HCT116 (cell line): ENCODE measurements at regions not wholly inside any gene's neighbourhood (a gene's known extent, or its start where the extent isn't known, plus 50 kb on each side); places are given as distances from the start of the nearest gene placed in this dataset.

Experiments
- ATAC-seq: fragments of 200-7000 bp; cut with Tn5 transposase; 2 replicates; pipeline ENCODE4 v1.9.1; 2020; ENCODE audit warnings: mild to moderate bottlenecking, moderate library complexity
- BruUV-seq: library from RNA; stranded (reverse); fragments of 400-500 nt; replicated peaks from 2 replicates; lab custom pipeline; 2021; lab: Mats Ljungman, UMichigan
- CTCF ChIA-PET: fragments of 300-600 bp; sonication (Branson Sonifier 250); formaldehyde crosslinking; loops from one replicate; lab custom pipeline; 2021; ENCODE audit warnings: antibody characterized with exemption; lab: Charles Lee
- POLR2A ChIA-PET: fragments of 300-600, 350-600 bp; sonication (Branson Sonifier 250); formaldehyde crosslinking; loops from one replicate; lab custom pipeline; 2021; ENCODE audit warnings: antibody characterized with exemption; lab: Charles Lee
- RAD21 ChIA-PET, 2 experiments: fragments of 300-600 bp; sonication (Branson Sonifier 250); formaldehyde crosslinking; loops; one replicate each; lab custom pipeline; 2023; ENCODE audit warnings: low total read pairs in 2 of 2; ENCODE audit not compliant: uncharacterized antibody in 2 of 2, unreplicated experiment in 2 of 2, low non-redundant PET in 1 of 2; lab: Charles Lee
- DNase-seq: peaks from one replicate; pipeline ENCODE4 v3.0.0-alpha.2; 2010; ENCODE audit warnings: low read depth, low spot score
- H2AFZ ChIP-seq: fragments of 200-600 bp; shearing (Covaris generic), sonication (generic); 2 replicates; pipeline ENCODE4 v1.6.1; 2017; ENCODE audit warnings: low read depth, mixed run types, mixed read lengths, antibody characterized with exemption, low read length; ENCODE audit not compliant: poor library complexity, severe bottlenecking
- H3K27ac ChIP-seq: 2 replicates; pipeline ENCODE4 v1.5.1; 2012; ENCODE audit warnings: low read depth, low read length
- H3K27me3 ChIP-seq: fragments of 200-600 bp; sonication (generic); 2 replicates; pipeline ENCODE4 v1.6.1; 2016; ENCODE audit warnings: mixed run types, low read length, mixed read lengths; ENCODE audit not compliant: insufficient read depth
- H3K36me3 ChIP-seq, 2 experiments: fragments of 200-500 bp in 1 of 2; fragments of 200-600 bp in 1 of 2; sonication (Bioruptor generic) in 1 of 2; sonication (generic) in 1 of 2; 2 replicates each; pipeline versions ENCODE4 v1.5.1 to v1.6.1; 2014 to 2016; ENCODE audit warnings: low read length in 2 of 2, inconsistent platforms in 1 of 2, mixed read lengths in 1 of 2, mixed run types in 1 of 2; ENCODE audit not compliant: insufficient read depth in 2 of 2, control insufficient read depth in 1 of 2
- H3K4me1 ChIP-seq, 2 experiments: fragments of 200-600 bp in 1 of 2; sonication (generic) in 1 of 2; 2 replicates each; pipeline versions ENCODE4 v1.5.1 to v1.6.1; 2012 to 2017; ENCODE audit warnings: low read length in 2 of 2, inconsistent platforms in 1 of 2, mild to moderate bottlenecking in 1 of 2, mixed read lengths in 1 of 2, mixed run types in 1 of 2, moderate library complexity in 1 of 2; ENCODE audit not compliant: insufficient read depth in 2 of 2, control insufficient read depth in 1 of 2
- H3K4me2 ChIP-seq: fragments of 200-600 bp; sonication (generic); 2 replicates; pipeline ENCODE4 v1.6.1; 2017; ENCODE audit warnings: mixed run types, low read length, mixed read lengths
- H3K4me3 ChIP-seq, 2 experiments: fragments of 200-600 bp in 1 of 2; sonication (generic) in 1 of 2; replicated peaks in 1 of 2; 2 replicates each; pipeline ENCODE4 v1.5.1; 2011 to 2016; ENCODE audit warnings: low read length in 2 of 2, control low read depth in 1 of 2, low read depth in 1 of 2, mild to moderate bottlenecking in 1 of 2, mixed read lengths in 1 of 2, mixed run types in 1 of 2
- H3K79me2 ChIP-seq: fragments of 200-600 bp; sonication (generic); 2 replicates; pipeline ENCODE4 v1.6.1; 2017; ENCODE audit warnings: mild to moderate bottlenecking, mixed run types, low read length, moderate library complexity, mixed read lengths; ENCODE audit not compliant: insufficient read depth
- H3K9ac ChIP-seq: fragments of 200-600 bp; sonication (generic); 2 replicates; pipeline ENCODE4 v1.6.1; 2016; ENCODE audit warnings: low read length, mixed read lengths
- H3K9me2 ChIP-seq: fragments of 200-600 bp; sonication (generic), shearing (Covaris generic); 2 replicates; pipeline ENCODE4 v1.6.1; 2017; ENCODE audit warnings: mixed run types, mild to moderate bottlenecking, moderate library complexity; ENCODE audit not compliant: insufficient read depth
- H3K9me3 ChIP-seq, 2 experiments: fragments of 200-500 bp in 1 of 2; fragments of 200-600 bp in 1 of 2; sonication (Bioruptor generic) in 1 of 2; sonication (generic) in 1 of 2; 2 replicates each; pipeline ENCODE4 v1.6.1; 2014 to 2017; ENCODE audit warnings: low read length in 2 of 2, mixed read lengths in 2 of 2, inconsistent platforms in 1 of 2, low read depth in 1 of 2, mild to moderate bottlenecking in 1 of 2, mixed run types in 1 of 2, moderate library complexity in 1 of 2; ENCODE audit not compliant: control insufficient read depth in 1 of 2, insufficient read depth in 1 of 2
- H4K20me1 ChIP-seq: fragments of 200-600 bp; sonication (generic), shearing (Covaris generic); 2 replicates; pipeline ENCODE4 v1.6.1; 2017; ENCODE audit warnings: mixed run types, mild to moderate bottlenecking, moderate library complexity; ENCODE audit not compliant: insufficient read depth
- EGR1 ChIP-seq: IDR thresholded peaks from 2 replicates; pipeline ENCODE4 v1.6.1; 2012; ENCODE audit warnings: low read depth
- EZH2 ChIP-seq: fragments of 200-600 bp; sonication (generic); IDR thresholded peaks from 2 replicates; pipeline ENCODE4 v1.6.1; 2017; ENCODE audit warnings: antibody characterized with exemption, mixed run types
- FOSL1 ChIP-seq: IDR thresholded peaks from 2 replicates; pipeline ENCODE4 v1.6.1; 2012; ENCODE audit warnings: low read depth
- POLR2A ChIP-seq: IDR thresholded peaks from 2 replicates; pipeline ENCODE4 v1.7.0; 2011; ENCODE audit warnings: borderline replicate concordance; ENCODE audit not compliant: insufficient read depth, insufficient read length; ENCODE audit errors: extremely low read depth
- POLR2AphosphoS5 ChIP-seq: IDR thresholded peaks from 2 replicates; pipeline ENCODE4 v1.6.1; 2011; ENCODE audit warnings: mild to moderate bottlenecking, low read depth, low read length, moderate library complexity
- RAD21 ChIP-seq: IDR thresholded peaks from 2 replicates; pipeline ENCODE4 v1.6.1; 2012; ENCODE audit warnings: low read depth, mild to moderate bottlenecking
- SIN3A ChIP-seq: IDR thresholded peaks from 2 replicates; pipeline ENCODE4 v1.6.1; 2012; ENCODE audit warnings: low read depth
- ZFX ChIP-seq: fragments of 450-650 bp; IDR thresholded peaks from 2 replicates; pipeline ENCODE4 v1.6.1; 2017
- ZNF274 ChIP-seq: fragments of 200-500 bp; sonication (Bioruptor generic); IDR thresholded peaks from 2 replicates; pipeline ENCODE4 v1.6.1; 2014; ENCODE audit warnings: mild to moderate bottlenecking, low read depth, low read length, inconsistent platforms
- intact Hi-C: fragments of 100-400 bp; cut with micrococcal nuclease; formaldehyde crosslinking; loops from 2 replicates; pipeline ENCODE4 v1.10.0; 2022
- TF ChIP-seq, protein P1 (sequence below): IDR thresholded peaks from 2 replicates; pipeline ENCODE4 v1.6.1; 2012; ENCODE audit warnings: low read depth
- TF ChIP-seq, protein P2 (sequence below): IDR thresholded peaks from 2 replicates; pipeline ENCODE4 v1.6.1; 2011; ENCODE audit warnings: mild to moderate bottlenecking, low read length, moderate library complexity; ENCODE audit not compliant: insufficient replicate concordance; ENCODE audit errors: extremely low read depth
- TF ChIP-seq, protein P3 (sequence below), 3 experiments: fragments of 200-600 bp in 1 of 3; sonication (generic) in 1 of 3; IDR thresholded peaks in 2 of 3; conservative IDR thresholded peaks in 1 of 3; 2 replicates each; pipeline ENCODE4 v1.5.1; 2012 to 2017; ENCODE audit warnings: low read depth in 2 of 3, low read length in 2 of 3, antibody characterized with exemption in 1 of 3, borderline replicate concordance in 1 of 3, control low read depth in 1 of 3, mild to moderate bottlenecking in 1 of 3, mixed read lengths in 1 of 3, mixed run types in 1 of 3, moderate library complexity in 1 of 3; ENCODE audit not compliant: insufficient read depth in 1 of 3

DNA sequence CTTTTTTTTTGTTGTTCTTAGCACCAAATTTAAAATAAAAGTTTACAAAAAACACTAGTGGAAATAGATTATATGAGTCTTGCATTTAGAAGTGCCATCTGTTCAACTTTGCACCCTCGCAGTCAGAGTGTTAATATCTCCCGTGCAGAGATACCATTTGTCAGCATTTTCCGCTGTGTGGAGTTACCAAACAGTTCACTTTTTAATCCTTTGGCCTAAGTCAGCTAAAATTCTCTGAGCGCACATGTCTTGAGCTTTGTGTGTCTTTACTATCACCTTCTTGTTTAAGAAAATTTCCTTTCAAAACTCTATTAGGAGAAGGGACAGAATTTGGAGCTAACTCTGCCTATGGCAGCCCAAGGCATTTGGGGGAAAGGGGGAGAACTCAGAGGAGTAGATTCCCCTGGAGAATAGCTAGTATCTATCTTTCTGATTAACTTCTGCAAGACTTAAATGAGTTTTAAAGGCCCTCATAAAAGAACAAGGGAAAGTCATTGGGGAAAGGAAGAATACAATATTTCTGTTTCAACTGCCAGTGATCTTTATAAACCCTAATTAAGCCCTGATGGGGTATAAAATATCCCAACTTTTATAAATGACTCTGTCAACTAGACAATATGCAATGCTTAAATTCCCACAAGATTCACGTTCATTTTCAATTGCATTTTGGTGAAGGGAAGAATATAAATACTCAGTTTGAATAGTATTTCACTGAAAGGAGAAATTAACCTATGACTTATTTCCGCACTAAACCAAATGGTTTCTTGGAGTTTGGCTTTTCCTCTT is 114.9 kb upstream of the RAB11FIP2 start (continued):
- TF ChIP-seq, protein P1, sequence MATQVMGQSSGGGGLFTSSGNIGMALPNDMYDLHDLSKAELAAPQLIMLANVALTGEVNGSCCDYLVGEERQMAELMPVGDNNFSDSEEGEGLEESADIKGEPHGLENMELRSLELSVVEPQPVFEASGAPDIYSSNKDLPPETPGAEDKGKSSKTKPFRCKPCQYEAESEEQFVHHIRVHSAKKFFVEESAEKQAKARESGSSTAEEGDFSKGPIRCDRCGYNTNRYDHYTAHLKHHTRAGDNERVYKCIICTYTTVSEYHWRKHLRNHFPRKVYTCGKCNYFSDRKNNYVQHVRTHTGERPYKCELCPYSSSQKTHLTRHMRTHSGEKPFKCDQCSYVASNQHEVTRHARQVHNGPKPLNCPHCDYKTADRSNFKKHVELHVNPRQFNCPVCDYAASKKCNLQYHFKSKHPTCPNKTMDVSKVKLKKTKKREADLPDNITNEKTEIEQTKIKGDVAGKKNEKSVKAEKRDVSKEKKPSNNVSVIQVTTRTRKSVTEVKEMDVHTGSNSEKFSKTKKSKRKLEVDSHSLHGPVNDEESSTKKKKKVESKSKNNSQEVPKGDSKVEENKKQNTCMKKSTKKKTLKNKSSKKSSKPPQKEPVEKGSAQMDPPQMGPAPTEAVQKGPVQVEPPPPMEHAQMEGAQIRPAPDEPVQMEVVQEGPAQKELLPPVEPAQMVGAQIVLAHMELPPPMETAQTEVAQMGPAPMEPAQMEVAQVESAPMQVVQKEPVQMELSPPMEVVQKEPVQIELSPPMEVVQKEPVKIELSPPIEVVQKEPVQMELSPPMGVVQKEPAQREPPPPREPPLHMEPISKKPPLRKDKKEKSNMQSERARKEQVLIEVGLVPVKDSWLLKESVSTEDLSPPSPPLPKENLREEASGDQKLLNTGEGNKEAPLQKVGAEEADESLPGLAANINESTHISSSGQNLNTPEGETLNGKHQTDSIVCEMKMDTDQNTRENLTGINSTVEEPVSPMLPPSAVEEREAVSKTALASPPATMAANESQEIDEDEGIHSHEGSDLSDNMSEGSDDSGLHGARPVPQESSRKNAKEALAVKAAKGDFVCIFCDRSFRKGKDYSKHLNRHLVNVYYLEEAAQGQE = no peak

DNA sequence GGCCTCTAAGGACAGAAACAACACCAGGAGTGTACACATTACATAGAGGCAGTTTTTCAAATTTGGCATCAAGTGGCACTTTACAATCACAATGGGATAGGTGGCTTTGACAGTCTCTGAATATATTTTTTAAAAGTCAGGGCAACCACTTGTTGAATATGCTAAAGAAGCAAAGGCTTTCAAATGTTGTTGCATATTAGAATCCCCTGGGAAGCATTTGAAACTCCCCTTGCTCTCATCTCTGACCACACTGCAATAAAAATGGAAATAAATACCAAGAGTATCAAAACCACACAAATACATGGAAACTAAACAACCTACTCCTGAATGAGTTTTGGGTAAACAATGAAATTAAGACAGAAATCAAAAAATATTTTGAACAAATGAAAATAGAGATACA is 106.5 kb upstream of the RAB11FIP2 start:
- Histone ChIP-seq H3K36me3 (no peaks in the 10 kb centered on the region), H3K79me2 (no peaks in the 10 kb centered on the region), H3K9ac (no peak overlapping the region), H3K9me3 (no peaks in the 10 kb centered on the region), H2AFZ (no peak overlapping the region)
- ChIA-PET RAD21 (interaction anchor here in 1 of 2 experiments (0.7 kb wide), 1 partner anchor 389 kb away, joined by 3 read pairs; no protein-coding TSS in a partner anchor), POLR2A (no interaction called here), CTCF (no interaction called here)
- no TSS peak for BruUV-seq
- DNase-seq = no peak
- no peak for ATAC-seq
- intact Hi-C loops = no loop called here
- TF ChIP-seq, protein P1 = no peak
- TF ChIP-seq, protein P2, sequence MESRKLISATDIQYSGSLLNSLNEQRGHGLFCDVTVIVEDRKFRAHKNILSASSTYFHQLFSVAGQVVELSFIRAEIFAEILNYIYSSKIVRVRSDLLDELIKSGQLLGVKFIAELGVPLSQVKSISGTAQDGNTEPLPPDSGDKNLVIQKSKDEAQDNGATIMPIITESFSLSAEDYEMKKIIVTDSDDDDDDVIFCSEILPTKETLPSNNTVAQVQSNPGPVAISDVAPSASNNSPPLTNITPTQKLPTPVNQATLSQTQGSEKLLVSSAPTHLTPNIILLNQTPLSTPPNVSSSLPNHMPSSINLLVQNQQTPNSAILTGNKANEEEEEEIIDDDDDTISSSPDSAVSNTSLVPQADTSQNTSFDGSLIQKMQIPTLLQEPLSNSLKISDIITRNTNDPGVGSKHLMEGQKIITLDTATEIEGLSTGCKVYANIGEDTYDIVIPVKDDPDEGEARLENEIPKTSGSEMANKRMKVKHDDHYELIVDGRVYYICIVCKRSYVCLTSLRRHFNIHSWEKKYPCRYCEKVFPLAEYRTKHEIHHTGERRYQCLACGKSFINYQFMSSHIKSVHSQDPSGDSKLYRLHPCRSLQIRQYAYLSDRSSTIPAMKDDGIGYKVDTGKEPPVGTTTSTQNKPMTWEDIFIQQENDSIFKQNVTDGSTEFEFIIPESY = no peak
- TF ChIP-seq POLR2A (no peak), EZH2 (no peak), ZFX (no peak), SIN3A (no peak), RAD21 (no peak), POLR2AphosphoS5 (no peak), EGR1 (no peak), ZNF274 (no peak), FOSL1 (no peak)
- TF ChIP-seq, protein P3, sequence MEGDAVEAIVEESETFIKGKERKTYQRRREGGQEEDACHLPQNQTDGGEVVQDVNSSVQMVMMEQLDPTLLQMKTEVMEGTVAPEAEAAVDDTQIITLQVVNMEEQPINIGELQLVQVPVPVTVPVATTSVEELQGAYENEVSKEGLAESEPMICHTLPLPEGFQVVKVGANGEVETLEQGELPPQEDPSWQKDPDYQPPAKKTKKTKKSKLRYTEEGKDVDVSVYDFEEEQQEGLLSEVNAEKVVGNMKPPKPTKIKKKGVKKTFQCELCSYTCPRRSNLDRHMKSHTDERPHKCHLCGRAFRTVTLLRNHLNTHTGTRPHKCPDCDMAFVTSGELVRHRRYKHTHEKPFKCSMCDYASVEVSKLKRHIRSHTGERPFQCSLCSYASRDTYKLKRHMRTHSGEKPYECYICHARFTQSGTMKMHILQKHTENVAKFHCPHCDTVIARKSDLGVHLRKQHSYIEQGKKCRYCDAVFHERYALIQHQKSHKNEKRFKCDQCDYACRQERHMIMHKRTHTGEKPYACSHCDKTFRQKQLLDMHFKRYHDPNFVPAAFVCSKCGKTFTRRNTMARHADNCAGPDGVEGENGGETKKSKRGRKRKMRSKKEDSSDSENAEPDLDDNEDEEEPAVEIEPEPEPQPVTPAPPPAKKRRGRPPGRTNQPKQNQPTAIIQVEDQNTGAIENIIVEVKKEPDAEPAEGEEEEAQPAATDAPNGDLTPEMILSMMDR (IDR thresholded peaks at IDR 0.05 in 2 of 3, conservative IDR thresholded peaks at IDR 0.05 in 1 of 3; ENCODE audit: borderline replicate concordance in 1 of 3, insufficient read depth in 1 of 3, low read depth in 2 of 3, low read length in 2 of 3) = no peak
- TF ChIP-seq, all 23 proteins: peak for 0
- Histone ChIP-seq H3K4me1 (no peaks in the 10 kb centered on the region), H3K4me2 (no peak overlapping the region), H3K9me2 (no peaks in the 10 kb centered on the region), H4K20me1 (no peaks in the 10 kb centered on the region), H3K27ac (no peak overlapping the region), H3K27me3 (peaks cover 3% of the 10 kb centered on the region; the same call in 1 of the 2 replicates), H3K4me3 (no peak overlapping the region)
